ENCODE measurements at regions not wholly inside any gene's neighbourhood (a gene's known extent, or its start where the extent isn't known, plus 50 kb on each side); places are given as distances from the start of the nearest gene placed in this dataset.
"Not testable (repeated sequence)": the region's sequence is repeated elsewhere in the genome, so short reads cannot be mapped to it uniquely, and the experiment has no call there.

DNA sequence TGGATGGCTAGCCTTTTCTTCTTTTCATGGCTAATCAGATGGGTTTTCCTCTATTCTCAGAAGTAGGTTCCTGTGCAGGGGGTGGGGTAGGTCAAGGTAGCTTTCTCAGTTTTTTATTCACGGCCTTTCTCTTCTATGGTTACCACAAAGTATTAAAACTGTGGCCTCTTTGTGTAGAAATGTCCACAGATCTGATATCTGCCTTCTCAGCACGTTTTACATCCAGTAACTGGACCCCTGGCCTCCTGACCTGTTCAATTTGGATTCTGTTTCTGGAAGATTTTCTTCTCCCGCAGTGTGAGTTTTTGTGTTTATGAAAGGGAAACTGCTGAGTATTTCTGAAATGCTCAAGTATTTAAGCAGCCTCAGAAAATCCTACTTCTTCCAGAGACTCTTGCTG, 688.5 kb downstream of the RAPGEF2 start:
- no peak for TF ChIP-seq CTCF (IDR thresholded peaks at IDR 0.05; ENCODE audit: unreplicated experiment)
- Mint-ChIP-seq H3K27me3 (no peaks in the 10 kb centered on the region), H3K27ac (no peak overlapping the region), H3K36me3 (ENCODE audit: insufficient read depth) (no peaks in the 10 kb centered on the region), H3K4me1 (ENCODE audit: low read depth) (peaks cover 1% of the 10 kb centered on the region), H3K9me3 (ENCODE audit: low read depth) (no peaks in the 10 kb centered on the region), H3K4me3 (ENCODE audit: low read depth) (no peak overlapping the region)
- DNase-seq (ENCODE audit: low spot score, unreplicated experiment): no peak

DNA sequence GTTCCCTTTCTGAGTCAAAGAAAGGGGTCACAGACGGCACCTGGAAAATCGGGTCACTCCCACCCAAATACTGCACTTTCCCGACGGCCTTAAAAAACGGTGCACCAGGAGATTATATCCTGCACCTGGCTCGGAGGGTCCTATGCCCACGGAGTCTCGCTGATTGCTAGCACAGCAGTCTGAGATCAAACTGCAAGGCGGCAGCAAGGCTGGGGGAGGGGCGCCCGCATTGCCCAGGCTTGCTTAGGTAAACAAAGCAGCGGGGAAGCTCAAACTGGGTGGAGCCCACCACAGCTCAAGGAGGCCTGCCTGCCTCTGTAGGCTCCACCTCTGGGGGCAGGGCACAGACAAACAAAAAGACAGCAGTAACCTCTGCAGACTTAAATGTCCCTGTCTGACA, 701.7 kb downstream of the RAPGEF2 start:
- DNase-seq (ENCODE audit: low spot score, unreplicated experiment); H3K4me3 Mint-ChIP-seq (ENCODE audit: low read depth); H3K27me3 Mint-ChIP-seq; H3K9me3 Mint-ChIP-seq (ENCODE audit: low read depth); H3K4me1 Mint-ChIP-seq (ENCODE audit: low read depth); H3K36me3 Mint-ChIP-seq (ENCODE audit: insufficient read depth); H3K27ac Mint-ChIP-seq: not testable (repeated sequence)

GRCh38 chr4:159823743-159824142, 720.9 kb downstream of the RAPGEF2 start:
- Mint-ChIP-seq H3K27ac (no peak overlapping the region), H3K4me1 (ENCODE audit: low read depth) (peaks cover 4% of the 10 kb centered on the region), H3K36me3 (ENCODE audit: insufficient read depth) (no peaks in the 10 kb centered on the region), H3K27me3 (no peaks in the 10 kb centered on the region), H3K9me3 (ENCODE audit: low read depth) (peaks cover 4% of the 10 kb centered on the region), H3K4me3 (ENCODE audit: low read depth) (no peak overlapping the region)
- no peak for TF ChIP-seq CTCF (IDR thresholded peaks at IDR 0.05; ENCODE audit: unreplicated experiment)
- no peak for DNase-seq (ENCODE audit: low spot score, unreplicated experiment)

DNA sequence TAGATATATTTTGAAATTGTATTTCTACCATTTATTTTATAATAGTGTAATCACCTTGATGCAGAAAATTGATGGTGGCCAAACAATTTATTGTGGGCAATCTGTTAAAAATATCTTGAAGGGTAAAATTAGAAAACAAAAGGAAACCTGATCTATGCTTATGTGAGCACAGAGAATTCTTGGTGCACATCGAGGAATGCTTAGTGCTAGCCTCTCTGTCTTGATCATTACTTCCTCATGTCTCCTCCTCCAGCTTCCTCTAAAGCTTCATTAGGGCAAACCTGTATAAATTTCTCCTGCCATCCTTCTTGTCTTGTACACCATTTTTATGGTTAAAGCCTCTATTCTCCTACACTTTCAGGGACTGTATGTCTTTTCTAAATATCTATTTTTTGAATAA, 725.8 kb downstream of the RAPGEF2 start:
- H3K27ac Mint-ChIP-seq: no peak overlapping the region
- DNase-seq (ENCODE audit: low spot score, unreplicated experiment): no peak
- peaks cover 9% of the 10 kb centered on the region for H3K9me3 Mint-ChIP-seq (ENCODE audit: low read depth)
- no peak for TF ChIP-seq CTCF (IDR thresholded peaks at IDR 0.05; ENCODE audit: unreplicated experiment)
- H3K36me3 Mint-ChIP-seq (ENCODE audit: insufficient read depth): peaks cover 1% of the 10 kb centered on the region
- H3K4me3 Mint-ChIP-seq (ENCODE audit: low read depth): no peak overlapping the region
- H3K27me3 Mint-ChIP-seq: no peaks in the 10 kb centered on the region
- H3K4me1 Mint-ChIP-seq (ENCODE audit: low read depth): peaks cover 12% of the 10 kb centered on the region

DNA sequence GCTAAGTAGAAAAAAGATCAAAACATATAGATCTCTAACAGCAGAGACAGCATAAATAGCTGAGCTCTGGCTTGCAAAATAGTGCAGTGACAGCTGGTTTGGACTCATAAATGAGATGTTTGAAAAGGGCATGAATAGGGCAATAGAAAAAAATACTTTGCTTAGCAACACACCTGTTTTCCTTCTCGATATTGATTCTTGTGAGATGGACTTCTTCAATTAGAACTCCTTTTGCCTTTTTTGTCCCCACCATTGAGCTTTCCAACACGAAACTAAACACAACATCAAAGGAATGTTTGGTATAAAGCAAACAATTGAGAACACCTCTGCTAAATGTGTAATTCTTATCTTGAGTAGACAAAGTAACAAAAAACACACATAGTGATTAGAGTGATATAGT, 726.3 kb downstream of the RAPGEF2 start:
- Mint-ChIP-seq H3K4me3 (ENCODE audit: low read depth) (peak overlapping the region; percentile 1), H3K36me3 (ENCODE audit: insufficient read depth) (peaks cover 1% of the 10 kb centered on the region), H3K27me3 (no peaks in the 10 kb centered on the region), H3K4me1 (ENCODE audit: low read depth) (peaks cover 12% of the 10 kb centered on the region), H3K27ac (no peak overlapping the region), H3K9me3 (ENCODE audit: low read depth) (peaks cover 9% of the 10 kb centered on the region)
- TF ChIP-seq CTCF (IDR thresholded peaks at IDR 0.05; ENCODE audit: unreplicated experiment): no peak
- no peak for DNase-seq (ENCODE audit: low spot score, unreplicated experiment)

DNA sequence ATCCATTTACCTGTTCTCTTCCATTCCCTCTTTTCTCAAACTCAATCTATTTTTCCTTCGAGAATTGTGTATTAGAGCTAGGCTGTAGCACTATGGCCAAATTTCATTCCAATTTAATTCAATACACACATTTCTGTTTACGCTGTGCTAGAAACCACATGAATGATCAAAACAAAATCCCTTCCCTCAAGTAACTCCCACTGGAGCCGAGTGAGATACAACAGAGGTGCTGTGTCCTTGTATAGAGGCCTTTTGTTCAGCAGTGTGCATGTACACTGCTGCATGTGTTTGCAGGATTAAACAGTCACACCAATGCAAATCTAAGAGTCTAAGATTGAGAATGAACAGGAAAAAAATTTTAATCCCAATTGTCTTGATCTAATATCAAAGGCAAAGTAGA, 734.2 kb downstream of the RAPGEF2 start:
- DNase-seq (ENCODE audit: low spot score, unreplicated experiment): no peak
- H3K4me1 Mint-ChIP-seq (ENCODE audit: low read depth): peaks cover 1% of the 10 kb centered on the region
- no peaks in the 10 kb centered on the region for H3K36me3 Mint-ChIP-seq (ENCODE audit: insufficient read depth)
- TF ChIP-seq CTCF (IDR thresholded peaks at IDR 0.05; ENCODE audit: unreplicated experiment): no peak
- no peaks in the 10 kb centered on the region for H3K27me3 Mint-ChIP-seq
- H3K4me3 Mint-ChIP-seq (ENCODE audit: low read depth): no peak overlapping the region
- no peak overlapping the region for H3K27ac Mint-ChIP-seq
- H3K9me3 Mint-ChIP-seq (ENCODE audit: low read depth): peaks cover 3% of the 10 kb centered on the region

Measured in progenitor cell of endocrine pancreas (in vitro differentiated cells).